ENCODE measurements at regions not wholly inside any gene's neighbourhood (a gene's known extent, or its start where the extent isn't known, plus 50 kb on each side); places are given as distances from the start of the nearest gene placed in this dataset.

DNA sequence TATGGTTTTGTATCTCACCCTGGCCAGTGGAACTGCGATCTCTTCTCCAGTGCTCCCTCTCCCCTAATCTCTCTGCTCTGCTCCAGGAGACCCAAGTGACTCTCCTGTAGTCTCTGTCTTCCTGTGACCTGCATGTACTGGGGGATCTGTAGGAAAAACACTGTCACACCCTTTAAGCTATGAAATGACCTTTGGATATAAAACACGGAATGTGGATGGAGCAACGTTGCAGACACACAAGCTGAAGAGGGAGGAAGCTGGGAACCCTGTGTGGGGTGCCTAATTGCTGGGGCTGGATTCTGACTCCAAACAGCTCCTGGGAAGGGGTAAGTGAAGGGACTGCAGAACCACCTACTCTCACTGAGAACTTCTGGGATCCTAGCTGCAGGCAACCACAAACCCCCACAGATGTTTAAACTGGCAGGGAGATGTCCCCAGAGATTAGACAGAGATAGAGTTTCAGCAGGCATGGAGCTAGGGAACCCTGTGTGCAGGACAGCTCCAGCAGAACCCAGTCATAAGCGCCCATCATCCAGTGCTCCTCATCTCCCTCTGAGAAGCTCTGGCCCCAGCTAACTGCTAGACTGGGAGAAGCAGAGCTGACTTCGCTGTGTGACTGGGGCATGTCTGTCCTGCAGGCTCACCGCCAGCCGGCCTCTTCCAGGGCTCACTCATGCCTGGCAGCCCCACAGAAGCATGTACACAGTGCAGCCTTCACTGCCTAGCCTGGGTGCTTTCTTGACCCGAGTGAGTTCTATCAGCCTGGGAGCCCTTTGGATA is 482.7 kb upstream of the SETBP1 start:
- Mint-ChIP-seq H3K36me3 (peaks cover 6 to 12% of the 10 kb centered on the region in 2 donors), H3K27ac (no peak overlapping the region), H3K9me3 (peaks cover 22 to 25% of the 10 kb centered on the region in 2 donors)
- no peak for ATAC-seq
- DNase-seq (ENCODE audit: low spot score in 2 of 2): no peak

- Mint-ChIP-seq H3K9me3 (peaks cover 26 to 30% of the 10 kb centered on the region in 2 donors), H3K27ac (no peak overlapping the region), H3K36me3 (peaks cover 6 to 12% of the 10 kb centered on the region in 2 donors)
- no peak for DNase-seq (ENCODE audit: low spot score in 2 of 2)
- ATAC-seq: no peak
Measured at GRCh38 chr18:44198612-44199284, 481.9 kb upstream of the SETBP1 start.

GRCh38 chr18:44213293-44213692 is 467.4 kb upstream of the SETBP1 start:
- H3K36me3 Mint-ChIP-seq: no peaks in the 10 kb centered on the region
- no peak for ATAC-seq
- no peak overlapping the region for H3K27ac Mint-ChIP-seq
- no peak for DNase-seq (ENCODE audit: low spot score in 2 of 2)
- H3K9me3 Mint-ChIP-seq: peaks cover 4 to 6% of the 10 kb centered on the region in 2 donors

- no peaks in the 10 kb centered on the region for H3K36me3 Mint-ChIP-seq
- peaks cover under 1 to 4% of the 10 kb centered on the region in 2 donors for H3K9me3 Mint-ChIP-seq
- DNase-seq (ENCODE audit: low spot score in 2 of 2) (no peak), ATAC-seq (no peak)
- H3K27ac Mint-ChIP-seq: no peak overlapping the region
Measured at GRCh38 chr18:44214396-44214795, 466.3 kb upstream of the SETBP1 start.

GRCh38 chr18:44216169-44216568 is 464.5 kb upstream of the SETBP1 start:
- DNase-seq (ENCODE audit: low spot score in 2 of 2): no peak
- Mint-ChIP-seq H3K27ac (no peak overlapping the region), H3K9me3 (peaks cover 0 to 8% of the 10 kb centered on the region in 2 donors), H3K36me3 (no peaks in the 10 kb centered on the region)
- ATAC-seq: no peak

DNA sequence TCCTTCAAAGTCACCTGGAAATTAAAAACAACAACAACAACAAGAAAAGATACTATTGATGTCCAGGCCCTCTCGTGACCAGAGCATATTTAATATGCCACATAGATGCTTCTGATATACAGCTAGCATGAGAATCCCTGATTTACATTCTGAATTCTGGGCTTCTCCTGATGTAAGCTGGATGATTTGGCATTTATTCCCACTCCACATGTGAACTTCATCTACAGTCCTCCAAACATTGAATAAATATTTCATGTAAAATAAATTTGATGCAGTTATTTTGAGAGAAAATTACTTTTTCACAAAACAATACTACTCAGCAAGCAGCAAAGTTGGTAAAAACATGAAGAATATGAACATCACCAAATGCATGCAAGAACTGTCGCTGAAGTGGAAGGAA is 453.2 kb upstream of the SETBP1 start:
- Mint-ChIP-seq H3K36me3 (no peaks in the 10 kb centered on the region), H3K9me3 (peaks cover 0 to 14% of the 10 kb centered on the region in 2 donors), H3K27ac (no peak overlapping the region)
- DNase-seq (ENCODE audit: low spot score in 2 of 2): no peak
- ATAC-seq: no peak

DNA sequence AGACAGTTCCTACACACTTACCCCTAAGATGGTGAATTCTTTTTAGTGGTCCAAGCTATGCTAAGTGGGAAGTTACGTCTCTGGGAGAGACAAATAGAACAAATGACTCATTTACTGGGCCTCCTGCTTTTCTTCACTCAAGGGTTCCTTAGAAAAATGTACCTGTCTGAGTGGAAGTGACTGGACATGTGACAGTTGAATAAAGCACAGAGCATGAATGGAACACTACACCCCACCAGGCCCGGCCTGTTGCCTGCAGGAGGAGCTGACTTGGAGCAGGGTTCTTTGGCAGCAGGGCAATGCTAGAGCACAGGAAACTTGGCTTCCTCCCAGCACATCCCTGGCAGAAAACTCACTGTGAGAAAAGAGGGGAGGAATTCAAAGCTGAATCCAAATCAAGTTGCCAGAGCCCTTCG is 451.0 kb upstream of the SETBP1 start:
- Mint-ChIP-seq H3K27ac (no peak overlapping the region), H3K9me3 (peaks cover 1 to 16% of the 10 kb centered on the region in 2 donors), H3K36me3 (no peaks in the 10 kb centered on the region)
- ATAC-seq (no peak), DNase-seq (ENCODE audit: low spot score in 2 of 2) (no peak)

DNA sequence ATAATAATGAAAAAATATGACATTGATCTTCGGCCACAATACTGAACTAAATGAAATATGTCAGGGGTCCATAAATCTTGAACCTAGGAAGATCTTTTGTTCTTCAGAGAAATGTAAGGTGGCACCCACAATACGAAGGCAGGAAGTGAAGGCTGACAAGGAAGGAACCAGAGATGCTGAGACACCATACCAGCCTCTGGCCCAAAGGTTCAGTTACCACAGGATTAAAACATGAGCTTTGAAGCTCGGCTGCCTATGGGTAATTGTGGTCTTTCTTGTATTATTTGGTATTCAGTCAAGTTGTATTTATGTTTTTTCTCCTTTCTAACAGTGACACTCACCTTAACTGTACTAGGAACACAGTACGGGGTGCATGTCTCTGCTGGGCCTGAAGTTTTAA is 448.8 kb upstream of the SETBP1 start:
- DNase-seq (ENCODE audit: low spot score in 2 of 2) (no peak), ATAC-seq (no peak)
- H3K9me3 Mint-ChIP-seq: peaks cover 4 to 15% of the 10 kb centered on the region in 2 donors
- no peaks in the 10 kb centered on the region for H3K36me3 Mint-ChIP-seq
- H3K27ac Mint-ChIP-seq: no peak overlapping the region

- peaks cover 4 to 16% of the 10 kb centered on the region in 2 donors for H3K9me3 Mint-ChIP-seq
- H3K36me3 Mint-ChIP-seq: no peaks in the 10 kb centered on the region
- no peak overlapping the region for H3K27ac Mint-ChIP-seq
- DNase-seq (ENCODE audit: low spot score in 2 of 2) (no peak), ATAC-seq (no peak)
Measured at GRCh38 chr18:44232500-44232899, 448.2 kb upstream of the SETBP1 start.

DNA sequence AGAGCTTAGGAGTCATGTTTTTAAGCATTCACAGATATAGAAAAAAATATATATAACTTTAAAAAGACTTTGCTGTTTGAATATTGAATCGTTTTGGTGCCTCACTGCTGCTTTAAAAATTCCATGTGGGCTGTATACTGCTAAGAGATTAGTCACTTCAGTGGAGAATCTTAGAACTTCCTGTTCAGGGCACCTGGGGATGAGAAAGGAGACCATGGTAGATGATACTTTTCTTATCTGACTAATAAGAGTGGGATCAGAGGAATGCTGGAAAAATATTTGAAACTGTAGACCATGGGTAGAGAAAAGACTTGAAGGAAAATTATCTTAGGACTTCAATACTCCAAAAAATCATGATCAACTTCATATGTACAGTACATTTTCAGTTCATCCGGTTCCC is 442.2 kb upstream of the SETBP1 start:
- no peak overlapping the region for H3K27ac Mint-ChIP-seq
- ATAC-seq: no peak
- H3K9me3 Mint-ChIP-seq: peaks cover 7 to 13% of the 10 kb centered on the region in 2 donors
- H3K36me3 Mint-ChIP-seq: no peaks in the 10 kb centered on the region
- no peak for DNase-seq (ENCODE audit: low spot score in 2 of 2)

- Mint-ChIP-seq H3K36me3 (no peaks in the 10 kb centered on the region), H3K27ac (no peak overlapping the region), H3K9me3 (peaks cover 7 to 13% of the 10 kb centered on the region in 2 donors)
- DNase-seq (ENCODE audit: low spot score in 2 of 2) (no peak), ATAC-seq (no peak)
Measured at GRCh38 chr18:44238911-44239310, 441.8 kb upstream of the SETBP1 start.

GRCh38 chr18:44241020-44241419 is 439.7 kb upstream of the SETBP1 start:
- DNase-seq (ENCODE audit: low spot score in 2 of 2) (no peak), ATAC-seq (no peak)
- Mint-ChIP-seq H3K36me3 (no peaks in the 10 kb centered on the region), H3K9me3 (peaks cover 3 to 10% of the 10 kb centered on the region in 2 donors), H3K27ac (no peak overlapping the region)

DNA sequence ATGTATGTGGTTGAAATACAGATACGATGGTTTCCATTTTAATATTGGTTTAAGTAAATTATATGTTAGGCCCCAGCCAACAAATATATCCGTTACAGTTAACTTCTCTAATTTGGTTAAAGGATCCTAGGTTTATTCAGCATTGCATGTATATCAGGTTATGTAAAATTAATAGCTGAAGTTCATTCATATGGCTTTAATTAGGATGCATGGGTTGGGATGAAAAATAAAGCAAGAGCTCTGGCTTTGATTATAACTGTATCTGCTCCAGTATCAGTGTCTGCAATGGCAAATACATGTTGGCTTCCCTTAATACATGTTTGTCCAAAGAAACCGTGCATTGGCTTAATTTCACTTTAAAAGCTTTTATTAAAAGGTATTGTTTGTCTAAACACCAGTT is 435.7 kb upstream of the SETBP1 start:
- ATAC-seq: no peak
- Mint-ChIP-seq H3K9me3 (peaks cover 4 to 7% of the 10 kb centered on the region in 2 donors), H3K27ac (no peak overlapping the region), H3K36me3 (no peaks in the 10 kb centered on the region)
- no peak for DNase-seq (ENCODE audit: low spot score in 2 of 2)

- peaks cover 4 to 5% of the 10 kb centered on the region in 2 donors for H3K9me3 Mint-ChIP-seq
- ATAC-seq (no peak), DNase-seq (ENCODE audit: low spot score in 2 of 2) (no peak)
- H3K36me3 Mint-ChIP-seq: no peaks in the 10 kb centered on the region
- no peak overlapping the region for H3K27ac Mint-ChIP-seq
Measured at GRCh38 chr18:44246001-44246400, 434.7 kb upstream of the SETBP1 start.

- Mint-ChIP-seq H3K9me3 (peaks cover 37 to 43% of the 10 kb centered on the region in 2 donors), H3K27ac (no peak overlapping the region), H3K36me3 (peaks cover 0 to 28% of the 10 kb centered on the region in 2 donors)
- ATAC-seq (no peak), DNase-seq (ENCODE audit: low spot score in 2 of 2) (no peak)
Measured at GRCh38 chr18:44258086-44258485, 422.6 kb upstream of the SETBP1 start.

- H3K9me3 Mint-ChIP-seq: peaks cover 32 to 38% of the 10 kb centered on the region in 2 donors
- no peak overlapping the region for H3K27ac Mint-ChIP-seq
- ATAC-seq (no peak), DNase-seq (ENCODE audit: low spot score in 2 of 2) (no peak)
- peaks cover 0 to 23% of the 10 kb centered on the region in 2 donors for H3K36me3 Mint-ChIP-seq
Measured at GRCh38 chr18:44258576-44258975, 422.1 kb upstream of the SETBP1 start.

GRCh38 chr18:44259610-44260009 is 421.1 kb upstream of the SETBP1 start:
- Mint-ChIP-seq H3K27ac (no peak overlapping the region), H3K36me3 (peaks cover 0 to 18% of the 10 kb centered on the region in 2 donors), H3K9me3 (peaks cover 31 to 33% of the 10 kb centered on the region in 2 donors)
- ATAC-seq: no peak
- no peak for DNase-seq (ENCODE audit: low spot score in 2 of 2)

- ATAC-seq (no peak), DNase-seq (ENCODE audit: low spot score in 2 of 2) (no peak)
- H3K27ac Mint-ChIP-seq: no peak overlapping the region
- peaks cover 29 to 43% of the 10 kb centered on the region in 2 donors for H3K9me3 Mint-ChIP-seq
- H3K36me3 Mint-ChIP-seq: peaks cover 0 to 9% of the 10 kb centered on the region in 2 donors
Measured at GRCh38 chr18:44265437-44265836, 415.3 kb upstream of the SETBP1 start.

Data from activated naive CD4-positive, alpha-beta T cell treated with anti-CD3 and anti-CD28 coated beads, Interleukin-2, amount 50 U/mL, for 72 hours (primary cell).